Panc1 (cell line): ENCODE measurements at regions not wholly inside any gene's neighbourhood (a gene's known extent, or its start where the extent isn't known, plus 50 kb on each side); places are given as distances from the start of the nearest gene placed in this dataset.

ENCODE experiments used
- CTCF ChIP-seq: fragments of 450-650 bp; IDR thresholded peaks from 2 replicates; pipeline ENCODE4 v1.5.1; 2017; ENCODE audit warnings: mild to moderate bottlenecking
- POLR2AphosphoS5 ChIP-seq: IDR thresholded peaks from 2 replicates; pipeline ENCODE4 v1.6.1; 2012; ENCODE audit warnings: mild to moderate bottlenecking, low read depth, low read length, moderate library complexity
- SIN3A ChIP-seq: IDR thresholded peaks from 2 replicates; pipeline ENCODE4 v1.6.1; 2012; ENCODE audit warnings: low read depth, mild to moderate bottlenecking, low read length, moderate library complexity, borderline replicate concordance; ENCODE audit not compliant: insufficient read depth

- TF ChIP-seq CTCF (no peak), POLR2AphosphoS5 (no peak), SIN3A (no peak)
Observed at GRCh38 chr4:130029442-130029841, 933.5 kb downstream of the C4orf33 start.
